OCI-LY1 (cell line): ENCODE measurements at regions not wholly inside any gene's neighbourhood (a gene's known extent, or its start where the extent isn't known, plus 50 kb on each side); places are given as distances from the start of the nearest gene placed in this dataset.

ENCODE experiments used
- CTCF ChIP-seq: fragments of 200-600 bp; sonication (generic), shearing (Covaris generic); IDR thresholded peaks from 2 replicates; pipeline ENCODE4 v1.5.1; 2017; ENCODE audit warnings: mild to moderate bottlenecking, antibody characterized with exemption, low read length, moderate library complexity, mixed read lengths
- EZH2 ChIP-seq: fragments of 200-600 bp; sonication (generic), shearing (Covaris generic); IDR thresholded peaks from 2 replicates; pipeline ENCODE4 v1.8.0; 2017; ENCODE audit warnings: borderline replicate concordance, mixed run types, mild to moderate bottlenecking, antibody characterized with exemption, low read length, moderate library complexity, mixed read lengths

- TF ChIP-seq CTCF (no peak), EZH2 (no peak)
These were observed 55.3 kb upstream of the TARDBP start for GRCh38 chr1:10957133-10957532.
